Upper lobe of right lung (tissue), 1 donor: ENCODE measurements at regions not wholly inside any gene's neighbourhood (a gene's known extent, or its start where the extent isn't known, plus 50 kb on each side); places are given as distances from the start of the nearest gene placed in this dataset.
A peak's percentile ranks its signal among the peaks of the same experiment; 100 is the strongest.

ENCODE experiments used
- ATAC-seq: fragments of 200-7000 bp; cut with Tn5 transposase; one replicate; pipeline ENCODE4 v1.9.1; 2020; ENCODE audit warnings: mild to moderate bottlenecking, moderate library complexity
- DNase-seq: peaks from one replicate; pipeline ENCODE4 v3.0.0-alpha.2; 2020
- H3K27ac ChIP-seq: fragments of 200-600 bp; one replicate; pipeline ENCODE4 v1.8.0; 2022
- H3K27me3 ChIP-seq: fragments of 200-600 bp; one replicate; pipeline ENCODE4 v1.8.0; 2022; ENCODE audit warnings: mild to moderate bottlenecking
- H3K36me3 ChIP-seq: fragments of 200-600 bp; one replicate; pipeline ENCODE4 v1.8.0; 2022
- H3K4me1 ChIP-seq: fragments of 200-600 bp; one replicate; pipeline ENCODE4 v1.8.0; 2022
- H3K4me3 ChIP-seq: fragments of 200-600 bp; one replicate; pipeline ENCODE4 v1.8.0; 2022; ENCODE audit warnings: mild to moderate bottlenecking
- H3K9me3 ChIP-seq: fragments of 200-600 bp; one replicate; pipeline ENCODE4 v1.8.0; 2022
- intact Hi-C: fragments of 100-400 bp; cut with DNase I; formaldehyde crosslinking; loops from one replicate; pipeline ENCODE4 v1.11.0; 2022
- TF ChIP-seq, protein P1 (sequence below): fragments of 200-600 bp; IDR thresholded peaks from one replicate; pipeline ENCODE4 v1.8.0; 2022; ENCODE audit warnings: antibody characterized with exemption
- donor health status: DM: no; HTN: yes; CAD: no; lungs with severe emphysema.

GRCh38 chr22:48302657-48303368 is 1524.9 kb downstream of the BRD1 start:
- intact Hi-C loops: no loop called here
- H3K27ac ChIP-seq: no peak overlapping the region
- TF ChIP-seq, protein P1, sequence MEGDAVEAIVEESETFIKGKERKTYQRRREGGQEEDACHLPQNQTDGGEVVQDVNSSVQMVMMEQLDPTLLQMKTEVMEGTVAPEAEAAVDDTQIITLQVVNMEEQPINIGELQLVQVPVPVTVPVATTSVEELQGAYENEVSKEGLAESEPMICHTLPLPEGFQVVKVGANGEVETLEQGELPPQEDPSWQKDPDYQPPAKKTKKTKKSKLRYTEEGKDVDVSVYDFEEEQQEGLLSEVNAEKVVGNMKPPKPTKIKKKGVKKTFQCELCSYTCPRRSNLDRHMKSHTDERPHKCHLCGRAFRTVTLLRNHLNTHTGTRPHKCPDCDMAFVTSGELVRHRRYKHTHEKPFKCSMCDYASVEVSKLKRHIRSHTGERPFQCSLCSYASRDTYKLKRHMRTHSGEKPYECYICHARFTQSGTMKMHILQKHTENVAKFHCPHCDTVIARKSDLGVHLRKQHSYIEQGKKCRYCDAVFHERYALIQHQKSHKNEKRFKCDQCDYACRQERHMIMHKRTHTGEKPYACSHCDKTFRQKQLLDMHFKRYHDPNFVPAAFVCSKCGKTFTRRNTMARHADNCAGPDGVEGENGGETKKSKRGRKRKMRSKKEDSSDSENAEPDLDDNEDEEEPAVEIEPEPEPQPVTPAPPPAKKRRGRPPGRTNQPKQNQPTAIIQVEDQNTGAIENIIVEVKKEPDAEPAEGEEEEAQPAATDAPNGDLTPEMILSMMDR: no peak
- DNase-seq: no peak
- peaks cover 3% of the 10 kb centered on the region for H3K4me1 ChIP-seq
- H3K36me3 ChIP-seq: no peaks in the 10 kb centered on the region
- no peaks in the 10 kb centered on the region for H3K27me3 ChIP-seq
- ATAC-seq: no peak
- no peak overlapping the region for H3K4me3 ChIP-seq
- no peaks in the 10 kb centered on the region for H3K9me3 ChIP-seq

DNA sequence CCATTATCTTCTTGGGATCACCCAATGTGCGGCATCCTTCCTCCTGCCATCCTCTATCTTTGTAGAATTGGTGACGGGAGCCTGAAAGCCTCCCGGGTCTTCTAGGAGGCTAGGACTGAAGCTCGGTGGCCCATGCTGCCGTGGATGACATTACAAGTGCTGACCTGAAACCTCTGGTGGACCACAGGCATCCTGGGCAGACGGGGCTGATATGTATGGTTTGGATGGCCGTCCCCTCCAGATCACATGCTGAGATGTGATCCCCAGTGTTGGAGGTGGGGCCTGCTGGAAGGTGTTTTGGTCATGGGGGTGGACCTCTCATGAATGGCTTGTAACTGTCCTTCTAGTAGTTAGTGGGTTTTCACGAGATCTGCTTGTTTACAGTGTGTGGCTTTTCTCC is 1525.8 kb downstream of the BRD1 start:
- no peak overlapping the region for H3K27ac ChIP-seq
- H3K36me3 ChIP-seq: no peaks in the 10 kb centered on the region
- peak; percentile 54 for DNase-seq
- no peak overlapping the region for H3K4me3 ChIP-seq
- no peak for ATAC-seq
- TF ChIP-seq, protein P1: no peak
- H3K9me3 ChIP-seq: no peaks in the 10 kb centered on the region
- peaks cover 3% of the 10 kb centered on the region for H3K4me1 ChIP-seq
- intact Hi-C loops: no loop called here
- no peaks in the 10 kb centered on the region for H3K27me3 ChIP-seq

- peak; percentile 94 for ATAC-seq
- H3K27ac ChIP-seq: no peak overlapping the region
- intact Hi-C loops: no loop called here
Observed at GRCh38 chr22:48301421-48301820, 1526.3 kb downstream of the BRD1 start.

DNA sequence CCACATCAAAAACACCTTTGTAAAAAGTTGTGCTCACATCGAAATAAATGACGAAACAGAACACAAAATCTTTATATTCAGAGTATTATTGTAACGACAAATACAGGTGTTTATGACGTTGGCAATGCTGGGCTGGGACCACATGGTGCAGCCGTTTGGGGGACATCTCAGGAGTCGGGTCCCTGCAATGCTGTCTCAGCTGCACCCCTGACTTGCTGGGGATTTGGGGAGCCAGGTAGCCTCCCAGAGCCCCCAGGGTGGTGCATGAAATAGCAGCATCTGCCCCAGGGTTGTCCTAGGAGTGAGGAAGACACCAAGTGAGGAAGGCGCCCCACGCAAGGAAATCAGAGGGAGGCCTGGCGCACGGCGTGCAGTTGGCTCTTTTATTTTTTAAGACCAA is 1526.8 kb downstream of the BRD1 start:
- H3K36me3 ChIP-seq: no peaks in the 10 kb centered on the region
- no peaks in the 10 kb centered on the region for H3K27me3 ChIP-seq
- TF ChIP-seq, protein P1: no peak
- no peaks in the 10 kb centered on the region for H3K9me3 ChIP-seq
- no peak overlapping the region for H3K4me3 ChIP-seq
- intact Hi-C loops: no loop called here
- ATAC-seq: no peak
- peaks cover 3% of the 10 kb centered on the region for H3K4me1 ChIP-seq
- H3K27ac ChIP-seq: no peak overlapping the region
- DNase-seq: no peak

More at GRCh38 chr22:48301421-48301820, 1526.3 kb downstream of the BRD1 start:
- TF ChIP-seq, protein P1: no peak
- Histone ChIP-seq H3K4me3 (no peak overlapping the region), H3K27me3 (no peaks in the 10 kb centered on the region), H3K9me3 (no peaks in the 10 kb centered on the region), H3K4me1 (peaks cover 3% of the 10 kb centered on the region), H3K36me3 (no peaks in the 10 kb centered on the region)
- peak; percentile 92 for DNase-seq

- ATAC-seq (no peak), DNase-seq (peak; percentile 59)
- H3K27ac ChIP-seq: no peak overlapping the region
- no peaks in the 10 kb centered on the region for H3K9me3 ChIP-seq
- H3K4me1 ChIP-seq: peaks cover 3% of the 10 kb centered on the region
- intact Hi-C loops: no loop called here
- TF ChIP-seq, protein P1: no peak
- H3K36me3 ChIP-seq: no peaks in the 10 kb centered on the region
- H3K27me3 ChIP-seq: no peaks in the 10 kb centered on the region
- no peak overlapping the region for H3K4me3 ChIP-seq
Observed at GRCh38 chr22:48299801-48300200, 1527.9 kb downstream of the BRD1 start.

DNA sequence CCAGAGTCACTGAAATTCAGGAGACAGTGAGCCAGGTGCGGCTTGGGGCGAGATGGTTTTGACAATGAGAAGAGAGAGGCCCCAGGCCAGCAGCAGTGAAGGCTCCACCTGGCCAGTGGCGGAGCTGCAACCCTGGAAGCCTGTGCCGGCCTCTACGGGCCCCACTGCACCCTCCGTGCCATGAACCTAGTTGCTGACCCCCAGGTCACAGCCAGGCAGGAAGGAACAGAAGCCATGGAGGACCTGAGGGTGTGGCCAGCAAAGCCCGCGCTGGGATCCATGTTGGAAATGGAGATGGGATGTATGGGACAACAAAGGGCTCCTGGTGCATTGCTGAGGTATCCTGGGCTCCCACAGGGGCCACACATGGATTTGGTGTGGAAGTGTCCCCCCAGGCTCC is 1528.5 kb downstream of the BRD1 start:
- DNase-seq: no peak

More for the DNA sequence above, 1528.5 kb downstream of the BRD1 start:
- H3K27me3 ChIP-seq: no peaks in the 10 kb centered on the region
- no peak overlapping the region for H3K4me3 ChIP-seq
- H3K4me1 ChIP-seq: peaks cover 3% of the 10 kb centered on the region
- intact Hi-C loops: no loop called here
- TF ChIP-seq, protein P1: no peak
- no peak for ATAC-seq
- no peaks in the 10 kb centered on the region for H3K9me3 ChIP-seq
- H3K27ac ChIP-seq: no peak overlapping the region
- no peaks in the 10 kb centered on the region for H3K36me3 ChIP-seq
